HG03103 (cell line): ENCODE measurements at regions not wholly inside any gene's neighbourhood (a gene's known extent, or its start where the extent isn't known, plus 50 kb on each side); places are given as distances from the start of the nearest gene placed in this dataset.

Source experiments
- ATAC-seq: cut with Tn5 transposase; IDR thresholded peaks from one replicate; pipeline ENCODE4 v1.9.1; 2021; ENCODE audit warnings: low read depth; ENCODE audit not compliant: unreplicated experiment

GRCh38 chr17:12365805-12366204, 299.9 kb upstream of the MYOCD start:
- ATAC-seq: no peak

- ATAC-seq: no peak
Measured at GRCh38 chr17:12369065-12369464, 296.6 kb upstream of the MYOCD start.

GRCh38 chr17:12376276-12376675, 289.4 kb upstream of the MYOCD start:
- ATAC-seq: no peak

- no peak for ATAC-seq
Measured at GRCh38 chr17:12386225-12386624, 279.5 kb upstream of the MYOCD start.

- no peak for ATAC-seq
Measured at GRCh38 chr17:12388226-12388625, 277.5 kb upstream of the MYOCD start.

- ATAC-seq: no peak
Measured at GRCh38 chr17:12389421-12389820, 276.3 kb upstream of the MYOCD start.

- no peak for ATAC-seq
Measured at GRCh38 chr17:12390631-12391030, 275.1 kb upstream of the MYOCD start.

- ATAC-seq: no peak
Measured at GRCh38 chr17:12391468-12391867, 274.2 kb upstream of the MYOCD start.

- ATAC-seq: no peak
Measured at GRCh38 chr17:12395733-12396354, 269.8 kb upstream of the MYOCD start.

- no peak for ATAC-seq
Measured at GRCh38 chr17:12398441-12399051, 267.1 kb upstream of the MYOCD start.

- no peak for ATAC-seq
Measured at GRCh38 chr17:12402963-12403622, 262.6 kb upstream of the MYOCD start.

- no peak for ATAC-seq
Measured at GRCh38 chr17:12403881-12404398, 261.8 kb upstream of the MYOCD start.

GRCh38 chr17:12406623-12407215, 259.0 kb upstream of the MYOCD start:
- no peak for ATAC-seq

- no peak for ATAC-seq
Measured at GRCh38 chr17:12407495-12408252, 258.0 kb upstream of the MYOCD start.

- ATAC-seq: no peak
Measured at GRCh38 chr17:12409082-12409481, 256.6 kb upstream of the MYOCD start.

- no peak for ATAC-seq
Measured at GRCh38 chr17:12410717-12411116, 255.0 kb upstream of the MYOCD start.

GRCh38 chr17:12415031-12415430, 250.7 kb upstream of the MYOCD start:
- ATAC-seq: no peak

- ATAC-seq: no peak
Measured at GRCh38 chr17:12421077-12421476, 244.6 kb upstream of the MYOCD start.

GRCh38 chr17:12421646-12422306, 243.9 kb upstream of the MYOCD start:
- no peak for ATAC-seq

GRCh38 chr17:12422651-12423050, 243.0 kb upstream of the MYOCD start:
- ATAC-seq: no peak
